ELF-1 (cell line): ENCODE measurements at regions not wholly inside any gene's neighbourhood (a gene's known extent, or its start where the extent isn't known, plus 50 kb on each side); places are given as distances from the start of the nearest gene placed in this dataset.

Experiments
- DNase-seq: peaks from one replicate; pipeline ENCODE4 v3.0.0-alpha.2; 2016; ENCODE audit warnings: low read depth, low spot score

GRCh38 chr12:105922670-105923102 is 216.1 kb downstream of the NUAK1 start:
- DNase-seq: no peak

- DNase-seq: no peak
Observed at GRCh38 chr12:105924526-105925208, 214.1 kb downstream of the NUAK1 start.

- DNase-seq: no peak
Observed at GRCh38 chr12:105927564-105927963, 211.2 kb downstream of the NUAK1 start.

GRCh38 chr12:105928436-105928835 is 210.3 kb downstream of the NUAK1 start:
- no peak for DNase-seq

- DNase-seq: no peak
Observed at GRCh38 chr12:105929192-105929591, 209.6 kb downstream of the NUAK1 start.

- DNase-seq: no peak
Observed at GRCh38 chr12:105930557-105931503, 207.9 kb downstream of the NUAK1 start.

- no peak for DNase-seq
Observed at GRCh38 chr12:105931762-105932570, 206.8 kb downstream of the NUAK1 start.

- peak; percentile 28 for DNase-seq
Observed at GRCh38 chr12:105933671-105934665, 204.8 kb downstream of the NUAK1 start.

- no peak for DNase-seq
Observed at GRCh38 chr12:105935106-105935505, 203.6 kb downstream of the NUAK1 start.

- DNase-seq: no peak
Observed at GRCh38 chr12:105935981-105936380, 202.8 kb downstream of the NUAK1 start.

- DNase-seq: no peak
Observed at GRCh38 chr12:105936496-105936895, 202.3 kb downstream of the NUAK1 start.

- DNase-seq: no peak
Observed at GRCh38 chr12:105937009-105937408, 201.7 kb downstream of the NUAK1 start.

- DNase-seq: no peak
Observed at GRCh38 chr12:105939181-105939721, 199.5 kb downstream of the NUAK1 start.

- DNase-seq: no peak
Observed at GRCh38 chr12:105942281-105942680, 196.5 kb downstream of the NUAK1 start.

- no peak for DNase-seq
Observed at GRCh38 chr12:105943525-105943924, 195.2 kb downstream of the NUAK1 start.

- DNase-seq: no peak
Observed at GRCh38 chr12:105944628-105945027, 194.1 kb downstream of the NUAK1 start.

- DNase-seq: peak; percentile 36
Observed at GRCh38 chr12:105945880-105946279, 192.9 kb downstream of the NUAK1 start.

GRCh38 chr12:105946493-105946901 is 192.3 kb downstream of the NUAK1 start:
- DNase-seq: peak; percentile 46

- DNase-seq: no peak
Observed at GRCh38 chr12:105947906-105948305, 190.8 kb downstream of the NUAK1 start.

GRCh38 chr12:105948331-105948730 is 190.4 kb downstream of the NUAK1 start:
- DNase-seq: no peak
